OCI-LY1 (cell line): ENCODE measurements at regions not wholly inside any gene's neighbourhood (a gene's known extent, or its start where the extent isn't known, plus 50 kb on each side); places are given as distances from the start of the nearest gene placed in this dataset.

Experiments
- EZH2 ChIP-seq: fragments of 200-600 bp; sonication (generic), shearing (Covaris generic); IDR thresholded peaks from 2 replicates; pipeline ENCODE4 v1.8.0; 2017; ENCODE audit warnings: borderline replicate concordance, mixed run types, mild to moderate bottlenecking, antibody characterized with exemption, low read length, moderate library complexity, mixed read lengths
- TF ChIP-seq, protein P1 (sequence below): fragments of 200-600 bp; sonication (generic), shearing (Covaris generic); IDR thresholded peaks from 2 replicates; pipeline ENCODE4 v1.5.1; 2017; ENCODE audit warnings: mild to moderate bottlenecking, antibody characterized with exemption, low read length, moderate library complexity, mixed read lengths

- TF ChIP-seq, protein P1, sequence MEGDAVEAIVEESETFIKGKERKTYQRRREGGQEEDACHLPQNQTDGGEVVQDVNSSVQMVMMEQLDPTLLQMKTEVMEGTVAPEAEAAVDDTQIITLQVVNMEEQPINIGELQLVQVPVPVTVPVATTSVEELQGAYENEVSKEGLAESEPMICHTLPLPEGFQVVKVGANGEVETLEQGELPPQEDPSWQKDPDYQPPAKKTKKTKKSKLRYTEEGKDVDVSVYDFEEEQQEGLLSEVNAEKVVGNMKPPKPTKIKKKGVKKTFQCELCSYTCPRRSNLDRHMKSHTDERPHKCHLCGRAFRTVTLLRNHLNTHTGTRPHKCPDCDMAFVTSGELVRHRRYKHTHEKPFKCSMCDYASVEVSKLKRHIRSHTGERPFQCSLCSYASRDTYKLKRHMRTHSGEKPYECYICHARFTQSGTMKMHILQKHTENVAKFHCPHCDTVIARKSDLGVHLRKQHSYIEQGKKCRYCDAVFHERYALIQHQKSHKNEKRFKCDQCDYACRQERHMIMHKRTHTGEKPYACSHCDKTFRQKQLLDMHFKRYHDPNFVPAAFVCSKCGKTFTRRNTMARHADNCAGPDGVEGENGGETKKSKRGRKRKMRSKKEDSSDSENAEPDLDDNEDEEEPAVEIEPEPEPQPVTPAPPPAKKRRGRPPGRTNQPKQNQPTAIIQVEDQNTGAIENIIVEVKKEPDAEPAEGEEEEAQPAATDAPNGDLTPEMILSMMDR = no peak
- TF ChIP-seq EZH2 = no peak
These were observed 65.1 kb upstream of the DUSP10 start for GRCh38 chr1:221806984-221807383.
